ENCODE measurements at regions not wholly inside any gene's neighbourhood (a gene's known extent, or its start where the extent isn't known, plus 50 kb on each side); places are given as distances from the start of the nearest gene placed in this dataset.

DNA sequence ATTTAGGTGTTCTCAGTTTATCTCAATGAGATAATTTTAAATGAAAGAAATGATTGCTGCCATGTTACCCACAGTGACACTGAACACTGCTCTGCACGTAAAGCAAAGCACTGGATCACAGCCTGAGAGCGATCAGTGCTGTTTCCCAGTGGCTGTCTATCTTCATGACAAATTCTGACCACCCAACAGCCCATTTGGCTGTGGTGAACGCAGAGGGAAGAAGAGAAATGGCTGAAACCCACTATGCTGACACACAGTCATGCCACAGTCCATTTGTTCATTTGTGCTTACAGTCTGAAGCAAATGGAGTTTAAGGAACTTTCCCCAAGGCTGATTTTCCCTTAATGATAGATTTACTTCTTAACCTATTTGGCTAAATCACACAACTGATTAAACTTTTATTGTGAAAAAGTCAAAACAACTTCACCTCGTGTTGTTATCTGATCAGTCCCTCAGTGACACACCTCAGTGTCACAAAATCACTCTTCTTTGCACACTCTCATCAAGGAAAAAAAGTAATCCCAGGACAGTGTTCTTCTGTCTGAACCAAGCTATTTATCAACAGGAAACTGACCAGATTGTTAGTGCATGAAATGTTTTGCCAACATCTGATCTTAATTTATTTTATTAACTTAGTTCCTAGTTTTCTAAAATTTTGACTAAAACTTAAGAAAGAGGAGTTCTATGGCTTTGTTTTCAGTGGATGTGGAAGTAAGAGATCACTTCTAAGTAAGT lies 225.1 kb downstream of the TBX18 start:
- DNase-seq (ENCODE audit: insufficient read length) (no peak), FAIRE-seq (no peak)
- TF ChIP-seq POLR2A (IDR thresholded peaks at IDR 0.05; ENCODE audit: low read depth, low read length) (no peak), POLR2AphosphoS5 (IDR thresholded peaks at IDR 0.05; ENCODE audit: low read depth, low read length) (no peak), TAF1 (IDR thresholded peaks at IDR 0.05; ENCODE audit: borderline replicate concordance, low read depth, low read length) (no peak)

DNA sequence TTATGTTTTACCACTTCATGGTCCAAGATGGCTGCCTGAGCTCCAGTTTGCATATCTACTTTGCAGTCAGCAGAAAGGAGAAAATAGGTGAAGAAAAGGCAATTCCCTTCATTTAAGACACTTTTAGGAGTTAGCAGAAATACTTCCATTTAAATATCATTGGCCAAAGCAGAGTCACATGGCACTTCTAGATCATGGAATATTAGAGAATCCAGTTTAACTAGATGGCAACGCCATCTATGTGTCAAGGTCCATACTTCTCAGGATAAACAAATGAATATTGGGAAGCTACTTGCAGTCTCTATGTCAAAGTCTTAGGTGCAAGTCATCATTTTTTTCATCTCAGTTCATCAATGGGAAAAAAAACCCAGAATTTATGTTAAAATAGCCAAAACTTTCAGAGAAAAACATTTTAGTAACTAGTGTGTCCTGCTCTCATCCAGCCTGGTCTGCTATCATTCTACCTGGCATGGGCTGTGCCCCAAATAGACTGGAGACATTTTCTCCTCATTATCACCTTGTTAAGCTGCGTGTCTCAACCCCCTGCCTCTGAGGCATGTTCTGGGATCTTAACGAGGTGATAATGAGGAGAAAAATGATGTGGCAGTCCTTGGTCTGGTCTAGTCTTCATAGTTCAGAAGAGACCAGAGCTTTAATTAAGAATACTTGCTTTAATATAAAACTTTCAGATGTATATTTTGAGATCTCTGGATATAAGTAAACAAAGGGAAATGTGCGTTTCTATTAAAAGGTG lies 227.3 kb downstream of the TBX18 start:
- DNase-seq (ENCODE audit: insufficient read length) (no peak), FAIRE-seq (no peak)
- TF ChIP-seq TAF1 (IDR thresholded peaks at IDR 0.05; ENCODE audit: borderline replicate concordance, low read depth, low read length) (no peak), POLR2AphosphoS5 (IDR thresholded peaks at IDR 0.05; ENCODE audit: low read depth, low read length) (no peak), POLR2A (IDR thresholded peaks at IDR 0.05; ENCODE audit: low read depth, low read length) (no peak)

DNA sequence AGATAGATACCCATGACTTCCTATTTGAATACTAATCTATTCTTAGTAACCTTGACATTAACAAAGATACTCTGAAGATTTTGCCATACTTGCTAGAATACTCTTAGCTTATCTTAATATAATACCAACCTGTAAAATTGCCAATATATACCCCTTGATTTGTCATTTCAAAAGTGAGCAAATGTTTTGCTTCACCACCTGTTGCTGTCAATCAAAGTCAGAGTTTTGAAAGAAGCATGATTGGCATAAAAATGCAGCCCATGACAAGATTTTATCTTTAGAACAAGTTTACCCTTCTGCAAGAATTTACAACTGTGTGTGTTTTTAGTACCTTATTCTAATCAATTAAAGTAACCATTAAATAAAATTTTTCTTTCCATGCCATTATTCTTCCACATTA lies 236.2 kb downstream of the TBX18 start:
- no peak for FAIRE-seq
- no peak for DNase-seq (ENCODE audit: insufficient read length)
- TF ChIP-seq POLR2A (IDR thresholded peaks at IDR 0.05; ENCODE audit: low read depth, low read length): no peak
- TF ChIP-seq POLR2AphosphoS5 (IDR thresholded peaks at IDR 0.05; ENCODE audit: low read depth, low read length): no peak
- no peak for TF ChIP-seq TAF1 (IDR thresholded peaks at IDR 0.05; ENCODE audit: borderline replicate concordance, low read depth, low read length)

DNA sequence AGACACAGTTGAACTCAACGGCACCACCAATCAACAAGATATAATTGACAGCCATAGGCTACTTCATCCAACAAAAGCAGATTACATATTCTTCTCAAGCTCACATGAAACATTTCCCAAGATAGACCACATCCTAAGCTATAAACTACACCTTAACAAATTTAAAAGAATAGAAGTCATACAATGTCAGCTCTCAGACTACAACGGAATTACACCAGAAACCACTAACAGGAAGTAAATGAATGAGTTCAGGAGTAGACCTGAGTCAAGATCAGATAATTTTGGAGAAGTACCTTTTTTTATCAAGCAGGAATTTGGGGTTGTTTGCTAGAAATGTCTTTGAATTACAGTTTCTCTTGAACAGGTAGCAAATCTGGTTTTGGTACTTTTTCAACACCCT lies 237.8 kb downstream of the TBX18 start:
- TF ChIP-seq POLR2AphosphoS5 (IDR thresholded peaks at IDR 0.05; ENCODE audit: low read depth, low read length) (no peak), TAF1 (IDR thresholded peaks at IDR 0.05; ENCODE audit: borderline replicate concordance, low read depth, low read length) (no peak), POLR2A (IDR thresholded peaks at IDR 0.05; ENCODE audit: low read depth, low read length) (no peak)
- DNase-seq (ENCODE audit: insufficient read length): no peak
- no peak for FAIRE-seq

DNA sequence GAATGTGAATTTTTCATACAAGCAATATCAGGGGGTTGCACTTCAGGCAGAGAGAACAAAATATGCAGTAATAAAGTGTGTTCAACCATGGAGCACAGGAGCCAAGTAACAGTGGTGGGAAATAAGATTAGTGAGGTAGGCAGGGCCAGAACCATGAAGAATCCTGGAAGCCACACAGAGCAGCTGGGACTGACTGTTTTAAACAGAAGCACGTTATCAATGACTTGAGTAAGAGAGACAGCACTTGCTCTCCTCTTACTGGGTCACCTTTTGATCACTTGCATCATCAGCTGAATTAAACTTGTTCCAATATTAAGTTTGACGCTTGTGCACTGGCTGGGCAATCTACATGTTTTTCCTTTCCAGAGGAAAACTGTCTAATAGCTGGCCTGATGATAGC lies 238.5 kb downstream of the TBX18 start:
- no peak for FAIRE-seq
- TF ChIP-seq TAF1 (IDR thresholded peaks at IDR 0.05; ENCODE audit: borderline replicate concordance, low read depth, low read length): no peak
- no peak for TF ChIP-seq POLR2AphosphoS5 (IDR thresholded peaks at IDR 0.05; ENCODE audit: low read depth, low read length)
- no peak for TF ChIP-seq POLR2A (IDR thresholded peaks at IDR 0.05; ENCODE audit: low read depth, low read length)
- no peak for DNase-seq (ENCODE audit: insufficient read length)

DNA sequence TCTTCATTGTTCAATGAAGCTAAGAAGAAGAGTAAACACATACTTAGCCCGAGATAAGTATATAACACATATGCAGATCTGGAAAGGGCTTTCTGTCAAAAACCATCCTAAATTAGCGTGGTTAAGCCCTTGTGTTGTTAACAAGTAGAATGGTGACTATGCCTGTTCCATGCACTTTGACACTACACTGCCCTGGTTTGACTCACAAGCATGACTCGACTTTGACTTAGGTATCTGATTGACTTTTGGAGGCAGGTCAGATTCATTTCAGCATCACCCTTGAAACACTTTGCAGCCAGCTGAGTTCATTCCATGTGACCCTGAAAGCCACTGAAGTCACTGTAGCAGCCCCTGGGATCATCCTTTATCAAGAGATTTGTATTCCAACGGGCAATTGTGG lies 239.8 kb downstream of the TBX18 start:
- FAIRE-seq (no peak), DNase-seq (ENCODE audit: insufficient read length) (no peak)
- no peak for TF ChIP-seq TAF1 (IDR thresholded peaks at IDR 0.05; ENCODE audit: borderline replicate concordance, low read depth, low read length)
- no peak for TF ChIP-seq POLR2A (IDR thresholded peaks at IDR 0.05; ENCODE audit: low read depth, low read length)
- no peak for TF ChIP-seq POLR2AphosphoS5 (IDR thresholded peaks at IDR 0.05; ENCODE audit: low read depth, low read length)

DNA sequence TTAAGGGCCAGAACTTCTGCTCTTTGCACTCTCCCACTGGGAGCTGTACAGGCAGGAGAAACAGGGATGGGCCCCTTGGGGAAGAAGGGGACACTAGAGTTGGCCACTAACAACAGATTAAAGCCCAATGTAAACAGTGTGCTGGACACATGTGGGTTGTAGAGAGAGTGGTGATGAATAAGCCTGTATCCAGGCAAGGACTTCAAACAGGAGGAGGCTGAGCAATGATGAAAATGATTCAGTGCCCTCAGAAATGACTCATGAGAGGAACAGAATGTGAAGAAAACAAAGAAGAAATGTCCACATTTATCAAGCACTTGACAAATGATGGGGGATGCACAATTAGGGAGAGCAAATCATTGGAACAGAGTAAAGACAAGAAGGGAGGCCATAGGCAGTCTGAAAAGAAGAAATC lies 242.3 kb downstream of the TBX18 start:
- DNase-seq (ENCODE audit: insufficient read length) (no peak), FAIRE-seq (no peak)
- TF ChIP-seq POLR2A (IDR thresholded peaks at IDR 0.05; ENCODE audit: low read depth, low read length) (no peak), TAF1 (IDR thresholded peaks at IDR 0.05; ENCODE audit: borderline replicate concordance, low read depth, low read length) (no peak), POLR2AphosphoS5 (IDR thresholded peaks at IDR 0.05; ENCODE audit: low read depth, low read length) (no peak)

DNA sequence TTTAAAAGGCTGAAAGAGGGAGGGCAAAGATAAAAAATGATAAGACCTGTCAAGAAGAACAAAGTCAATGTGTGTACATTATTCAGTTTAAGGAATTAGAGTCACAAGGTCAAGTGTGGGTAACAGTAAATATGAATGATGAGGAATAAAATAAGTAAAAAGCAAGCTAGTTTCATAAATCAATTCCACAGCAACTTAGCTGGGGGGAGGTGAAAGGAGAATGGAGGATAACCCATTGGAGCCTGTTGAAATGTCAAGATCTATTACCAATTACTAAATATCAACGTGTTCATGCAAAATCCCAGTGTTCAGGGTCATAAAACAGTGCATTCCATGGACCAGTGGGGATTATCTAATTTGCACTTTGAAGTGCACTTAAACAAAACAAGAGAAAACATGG lies 242.9 kb downstream of the TBX18 start:
- DNase-seq (ENCODE audit: insufficient read length) (no peak), FAIRE-seq (no peak)
- TF ChIP-seq TAF1 (IDR thresholded peaks at IDR 0.05; ENCODE audit: borderline replicate concordance, low read depth, low read length): no peak
- TF ChIP-seq POLR2A (IDR thresholded peaks at IDR 0.05; ENCODE audit: low read depth, low read length): no peak
- TF ChIP-seq POLR2AphosphoS5 (IDR thresholded peaks at IDR 0.05; ENCODE audit: low read depth, low read length): no peak

DNA sequence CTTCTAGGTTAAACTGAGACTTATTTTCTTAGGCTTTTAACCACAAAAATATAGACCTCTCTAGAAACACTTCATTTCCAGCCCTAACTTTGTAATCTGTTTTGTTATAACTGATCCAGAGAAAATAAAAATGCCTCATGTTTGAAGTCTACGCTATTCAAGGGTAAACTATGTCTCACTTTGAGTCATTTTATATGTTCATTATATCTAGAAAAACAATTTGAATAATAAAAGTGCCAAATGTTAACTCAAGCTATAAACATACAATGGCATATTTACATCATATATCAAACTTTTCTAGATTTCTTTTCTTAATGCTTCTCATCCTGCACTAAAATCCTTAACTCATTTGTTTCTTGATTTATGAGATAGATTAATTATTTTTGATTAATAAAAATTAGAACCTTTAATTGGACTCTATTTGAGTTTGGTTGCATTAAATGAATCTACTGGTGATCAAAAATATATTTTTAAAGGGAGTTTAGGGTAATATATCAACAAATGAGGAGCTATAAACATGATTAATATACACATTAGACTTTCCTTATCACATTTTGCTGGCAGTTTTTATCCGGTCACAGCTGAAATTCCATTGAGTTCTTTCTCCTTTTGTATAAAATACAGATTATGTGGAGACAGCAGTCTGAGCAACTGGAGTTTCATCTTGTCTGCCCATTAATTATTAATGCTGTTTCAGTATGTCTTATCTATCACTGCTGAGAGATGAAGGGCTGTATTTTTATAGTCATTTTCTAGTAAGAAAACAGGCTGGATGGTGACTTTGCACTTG lies 246.5 kb downstream of the TBX18 start:
- TF ChIP-seq POLR2A (IDR thresholded peaks at IDR 0.05; ENCODE audit: low read depth, low read length) (no peak), TAF1 (IDR thresholded peaks at IDR 0.05; ENCODE audit: borderline replicate concordance, low read depth, low read length) (no peak), POLR2AphosphoS5 (IDR thresholded peaks at IDR 0.05; ENCODE audit: low read depth, low read length) (no peak)
- no peak for FAIRE-seq
- no peak for DNase-seq (ENCODE audit: insufficient read length)

DNA sequence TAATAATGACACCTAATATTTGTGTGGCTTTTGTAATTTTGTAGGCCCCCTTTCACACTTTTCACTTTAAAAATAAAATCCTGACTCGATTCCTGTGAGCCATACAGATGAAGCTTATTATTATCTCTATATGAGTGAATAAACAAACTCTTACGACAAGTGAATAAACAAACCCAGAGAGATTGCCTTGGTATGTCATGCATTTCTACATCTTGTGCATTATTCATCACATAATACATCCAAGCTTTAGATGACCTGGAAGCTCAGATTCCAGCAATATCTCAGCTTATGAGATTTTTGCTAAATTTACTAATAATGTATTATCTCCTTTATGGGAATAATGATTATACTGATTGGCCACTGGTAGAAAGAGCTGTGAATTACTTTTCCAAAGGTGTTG lies 248.2 kb downstream of the TBX18 start:
- FAIRE-seq: no peak
- no peak for TF ChIP-seq POLR2AphosphoS5 (IDR thresholded peaks at IDR 0.05; ENCODE audit: low read depth, low read length)
- TF ChIP-seq TAF1 (IDR thresholded peaks at IDR 0.05; ENCODE audit: borderline replicate concordance, low read depth, low read length): no peak
- TF ChIP-seq POLR2A (IDR thresholded peaks at IDR 0.05; ENCODE audit: low read depth, low read length): no peak
- DNase-seq (ENCODE audit: insufficient read length): no peak

DNA sequence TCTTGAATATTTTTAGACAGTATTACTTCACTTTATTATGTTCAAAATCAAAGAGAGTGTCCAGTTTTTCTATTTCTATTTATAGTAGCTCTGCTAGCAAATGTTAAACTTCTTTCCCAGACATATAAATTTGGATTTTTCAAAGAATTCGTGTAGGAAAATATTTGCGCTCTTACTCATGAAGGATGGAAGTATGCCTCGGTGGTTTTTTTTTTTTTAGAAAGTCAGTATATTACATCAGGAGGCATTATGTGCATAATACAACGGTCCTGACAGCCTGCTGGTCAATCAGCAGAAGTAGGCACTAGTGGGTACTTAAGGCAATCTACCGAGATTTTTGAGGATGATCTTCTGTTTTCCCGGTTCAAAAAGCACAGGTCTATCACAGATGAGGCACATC lies 249.3 kb downstream of the TBX18 start:
- DNase-seq (ENCODE audit: insufficient read length) (no peak), FAIRE-seq (no peak)
- TF ChIP-seq POLR2A (IDR thresholded peaks at IDR 0.05; ENCODE audit: low read depth, low read length): no peak
- TF ChIP-seq POLR2AphosphoS5 (IDR thresholded peaks at IDR 0.05; ENCODE audit: low read depth, low read length): no peak
- no peak for TF ChIP-seq TAF1 (IDR thresholded peaks at IDR 0.05; ENCODE audit: borderline replicate concordance, low read depth, low read length)
